Astrocyte (in vitro differentiated cells and primary cell): ENCODE measurements at regions not wholly inside any gene's neighbourhood (a gene's known extent, or its start where the extent isn't known, plus 50 kb on each side); places are given as distances from the start of the nearest gene placed in this dataset.

Experiments used
- CTCF ChIP-seq: IDR thresholded peaks from 2 replicates; pipeline ENCODE4 v1.5.1; 2011; ENCODE audit warnings: low read depth, mild to moderate bottlenecking, inconsistent platforms, low read length, moderate library complexity; ENCODE audit not compliant: insufficient read depth
- EZH2 ChIP-seq: IDR thresholded peaks from 2 replicates; pipeline ENCODE4 v1.6.1; 2012; ENCODE audit warnings: mild to moderate bottlenecking, low read length, inconsistent platforms; ENCODE audit not compliant: insufficient read depth

DNA sequence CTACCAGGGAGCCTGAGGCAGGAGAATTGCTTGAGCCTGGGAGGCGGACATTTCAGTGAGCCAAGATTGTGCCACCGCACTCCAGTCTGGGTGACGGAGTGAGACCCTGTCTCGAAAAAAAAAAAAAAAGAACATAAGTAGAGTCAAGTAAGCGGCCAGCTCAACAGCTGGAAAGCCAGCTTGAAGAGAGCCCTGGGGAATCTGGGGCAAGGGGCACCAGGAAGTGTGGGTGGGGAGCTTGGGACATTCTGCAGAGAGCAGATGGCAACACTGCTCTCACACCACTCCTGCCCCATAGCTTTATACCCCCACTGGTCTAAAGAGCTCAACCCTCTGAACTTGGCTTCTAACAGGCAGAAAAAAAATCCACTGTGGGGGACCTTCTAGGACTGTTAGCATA is 505.6 kb downstream of the BUD13 start:
- TF ChIP-seq CTCF (no peak), EZH2 (no peak)
